Ovary (tissue), 3 donors: ENCODE measurements at regions not wholly inside any gene's neighbourhood (a gene's known extent, or its start where the extent isn't known, plus 50 kb on each side); places are given as distances from the start of the nearest gene placed in this dataset.

Source experiments
- CTCF ChIP-seq, 3 donors: fragments of 450-650 bp in 2 of 3; fragments of 200-600 bp in 1 of 3; IDR thresholded peaks; one replicate each; pipeline versions ENCODE4 v1.5.1 to v1.8.0; 2016 to 2022; ENCODE audit warnings: antibody characterized with exemption in 3 of 3, mild to moderate bottlenecking in 1 of 3
- POLR2A ChIP-seq: fragments of 450-650 bp; IDR thresholded peaks from one replicate; pipeline ENCODE4 v1.6.1; 2017; ENCODE audit warnings: antibody characterized with exemption, mild to moderate bottlenecking, moderate library complexity
- donor health status: DM: no; HTN: no; CAD: no.

GRCh38 chr15:54722342-54722986 is 474.3 kb downstream of the RSL24D1 start:
- TF ChIP-seq CTCF (IDR thresholded peaks at IDR 0.05) (no peak), POLR2A (no peak)
